ENCODE measurements at regions not wholly inside any gene's neighbourhood (a gene's known extent, or its start where the extent isn't known, plus 50 kb on each side); places are given as distances from the start of the nearest gene placed in this dataset.
A peak's percentile ranks its signal among the peaks of the same experiment; 100 is the strongest.

DNA sequence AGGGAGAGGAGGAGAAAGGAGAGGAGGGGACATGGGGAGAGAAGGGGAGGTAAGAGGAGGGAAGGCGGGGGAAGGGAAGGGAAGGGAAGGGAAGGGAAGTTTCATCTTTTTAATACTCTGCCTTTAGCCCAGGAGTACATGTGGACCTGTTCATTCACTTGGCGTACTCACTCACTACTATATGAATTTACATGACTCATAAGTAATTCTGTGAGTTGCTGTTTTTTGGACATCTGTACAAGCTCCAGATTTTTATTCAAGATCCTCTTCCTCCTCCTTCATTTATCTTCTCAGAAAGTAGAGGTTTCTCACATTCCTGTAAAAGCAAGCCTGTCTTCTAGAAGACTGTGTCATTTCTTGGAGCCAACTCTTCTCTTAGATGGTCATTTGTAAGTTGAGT, 84.6 kb downstream of the RDH14 start:
- Mint-ChIP-seq H3K9me3 (no peaks in the 10 kb centered on the region), H3K36me3 (no peaks in the 10 kb centered on the region), H3K27ac (no peak overlapping the region)
- no peak for ATAC-seq
- DNase-seq (ENCODE audit: low spot score in 2 of 2): no peak

DNA sequence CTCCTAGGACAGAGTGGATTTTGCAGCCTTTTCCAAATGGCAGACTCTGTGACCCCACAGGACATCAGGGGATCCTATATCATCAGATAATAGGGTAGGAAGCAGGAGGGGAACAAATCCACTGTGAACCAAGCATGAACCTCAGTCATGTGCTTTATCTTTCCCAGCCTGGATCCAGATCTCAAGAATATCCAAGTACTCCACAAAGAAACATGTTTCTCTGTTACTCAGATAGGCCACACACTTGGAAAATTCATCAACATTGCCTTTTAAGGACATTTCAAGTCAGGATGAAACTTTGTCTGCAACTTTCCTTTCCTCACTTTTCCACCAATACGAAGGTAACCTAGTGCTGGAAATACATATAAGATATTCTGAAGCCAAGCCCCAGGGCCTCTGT, 85.8 kb downstream of the RDH14 start:
- ATAC-seq (no peak), DNase-seq (ENCODE audit: low spot score in 2 of 2) (no peak)
- H3K9me3 Mint-ChIP-seq: no peaks in the 10 kb centered on the region
- no peak overlapping the region for H3K27ac Mint-ChIP-seq
- no peaks in the 10 kb centered on the region for H3K36me3 Mint-ChIP-seq

DNA sequence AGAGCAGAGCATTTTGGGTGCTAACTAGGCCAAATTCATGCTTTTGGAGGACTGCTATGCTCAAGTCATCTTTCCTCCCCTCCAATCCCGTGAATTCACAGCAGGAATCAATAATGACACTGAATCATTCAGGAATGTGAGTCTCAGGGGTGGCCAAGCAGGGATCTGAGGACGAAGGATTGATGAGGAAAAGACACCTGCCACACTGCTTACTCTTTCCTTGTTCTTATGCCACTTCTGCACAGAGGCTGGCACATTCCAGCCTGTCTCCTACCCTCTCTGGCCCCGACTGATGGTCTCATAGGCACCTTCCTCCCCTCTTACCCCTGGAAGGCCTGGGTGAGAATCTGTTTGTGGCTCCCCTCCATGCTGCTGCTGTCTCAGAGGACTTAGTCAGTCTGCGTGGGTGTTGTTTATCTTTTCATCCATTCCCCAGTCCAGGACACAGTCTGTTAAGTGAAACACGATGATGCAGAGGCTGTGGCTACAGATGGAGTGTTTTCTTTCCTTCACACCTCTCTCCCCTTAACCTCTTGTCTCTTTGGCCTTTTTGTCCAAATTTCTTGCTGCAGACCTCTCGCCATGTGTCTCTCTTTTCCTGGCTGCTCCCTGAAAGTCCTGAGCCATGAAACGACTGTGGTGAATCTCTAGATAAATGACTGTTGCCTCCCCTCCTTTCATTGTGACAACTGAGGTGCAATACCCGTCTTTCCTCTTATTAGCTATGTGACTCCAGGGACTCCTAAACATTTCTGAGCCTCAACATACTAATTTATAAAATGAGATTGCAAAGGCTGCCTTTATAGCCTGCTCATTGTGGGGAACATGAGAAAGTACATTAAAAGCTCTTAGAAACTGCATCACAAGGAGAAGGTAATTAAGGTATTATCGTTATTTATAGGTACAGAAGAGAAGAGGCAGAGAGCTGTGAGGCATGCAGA, 86.9 kb downstream of the RDH14 start:
- H3K9me3 Mint-ChIP-seq: no peaks in the 10 kb centered on the region

DNA sequence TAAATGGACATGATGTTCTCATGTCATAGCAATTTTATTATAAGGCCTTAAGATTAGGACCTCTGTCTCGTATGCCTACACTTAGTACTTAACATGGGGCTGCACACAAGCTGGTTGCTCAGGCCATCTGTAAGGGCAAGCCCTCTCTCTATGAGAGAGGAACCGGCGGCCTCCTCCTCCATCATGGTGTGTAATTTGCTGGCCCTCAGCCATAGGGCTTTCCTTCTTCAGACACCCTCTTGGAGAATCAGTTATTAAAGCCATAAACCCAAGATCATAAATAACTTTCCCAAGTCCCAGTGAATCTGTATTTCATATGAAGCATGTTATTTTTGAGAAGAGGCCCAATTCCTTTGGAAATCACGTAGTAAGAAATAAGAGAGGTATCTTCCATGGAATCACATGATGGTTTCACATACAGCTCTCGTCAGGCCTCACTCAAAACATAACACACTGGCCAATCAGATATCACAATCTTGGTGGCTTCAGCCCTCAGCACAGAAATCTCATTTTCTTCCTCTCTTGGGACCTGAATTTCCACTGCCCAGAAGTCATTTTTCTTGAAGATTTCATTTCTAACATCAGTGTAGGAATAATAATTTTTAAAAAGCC, 92.6 kb downstream of the RDH14 start:
- no peaks in the 10 kb centered on the region for H3K9me3 Mint-ChIP-seq
- H3K27ac Mint-ChIP-seq: no peak overlapping the region
- no peak for ATAC-seq

More for the DNA sequence above, 86.9 kb downstream of the RDH14 start:
- no peak for ATAC-seq
- no peak for DNase-seq (ENCODE audit: low spot score in 2 of 2)
- no peak overlapping the region for H3K27ac Mint-ChIP-seq
- no peaks in the 10 kb centered on the region for H3K36me3 Mint-ChIP-seq

DNA sequence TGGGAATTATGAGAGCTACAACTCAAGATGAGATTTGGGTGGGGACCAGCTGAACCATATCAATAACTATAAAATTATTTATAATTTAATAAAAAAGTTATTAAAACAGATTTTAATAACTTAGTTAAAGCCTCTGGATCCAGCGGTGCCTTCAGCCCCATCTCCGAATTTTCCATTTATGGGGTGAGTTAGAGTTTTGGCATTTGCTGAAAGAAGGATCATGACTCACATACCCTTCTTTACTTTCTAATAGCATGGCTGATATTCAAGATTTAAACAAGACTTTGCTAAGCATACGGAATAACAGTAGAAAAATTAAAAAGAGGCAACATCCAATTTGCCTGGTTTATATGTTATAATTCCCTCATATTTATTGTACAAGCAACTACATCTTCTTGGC, 94.5 kb downstream of the RDH14 start:
- Mint-ChIP-seq H3K36me3 (peaks cover 0 to 4% of the 10 kb centered on the region in 2 donors), H3K27ac (no peak overlapping the region), H3K9me3 (peaks cover 3% of the 10 kb centered on the region in 2 donors)
- DNase-seq (ENCODE audit: low spot score in 2 of 2): no peak
- no peak for ATAC-seq

More for the DNA sequence above, 92.6 kb downstream of the RDH14 start:
- DNase-seq (ENCODE audit: low spot score in 2 of 2): no peak
- no peaks in the 10 kb centered on the region for H3K36me3 Mint-ChIP-seq

DNA sequence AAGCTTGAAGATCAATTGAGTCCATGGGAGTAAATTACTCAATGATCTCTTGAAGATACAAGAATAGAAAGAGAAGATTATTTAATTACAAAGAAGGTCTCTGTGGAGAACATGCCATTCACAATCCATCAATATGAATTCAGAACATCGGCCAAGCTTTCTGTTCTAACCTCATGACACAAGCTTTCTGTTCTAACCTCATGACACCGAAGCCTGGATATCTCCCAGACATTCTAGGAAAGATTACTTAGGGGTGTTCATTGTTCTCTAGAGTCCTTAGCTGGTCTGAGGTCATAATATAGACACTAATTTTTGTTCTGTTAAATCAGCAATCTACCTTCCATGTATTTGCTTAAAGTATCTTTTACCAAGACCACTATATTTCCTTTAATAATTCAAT, 95.5 kb downstream of the RDH14 start:
- H3K36me3 Mint-ChIP-seq: peaks cover 0 to 5% of the 10 kb centered on the region in 2 donors
- no peak overlapping the region for H3K27ac Mint-ChIP-seq
- peaks cover 3 to 4% of the 10 kb centered on the region in 2 donors for H3K9me3 Mint-ChIP-seq
- DNase-seq (ENCODE audit: low spot score in 2 of 2) (no peak), ATAC-seq (no peak)

DNA sequence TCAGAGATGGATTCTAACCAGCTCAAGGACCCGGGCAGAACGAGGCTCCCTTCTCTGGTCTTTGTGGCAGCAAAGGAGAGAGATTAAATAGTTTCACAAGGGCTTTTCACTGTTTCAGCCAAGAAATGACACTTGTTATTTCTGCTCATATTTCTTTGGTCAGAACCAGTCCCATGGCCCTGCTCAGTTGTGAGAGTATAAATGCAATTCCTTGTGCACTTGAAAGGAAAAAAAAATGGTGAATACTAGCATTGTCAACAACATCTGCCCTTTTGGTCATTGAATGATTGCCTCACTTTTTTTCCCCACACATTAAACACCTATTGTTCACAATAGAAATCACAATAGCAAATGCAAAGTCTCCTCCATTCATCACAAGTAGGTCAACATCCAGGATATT, 104.4 kb downstream of the RDH14 start:
- Mint-ChIP-seq H3K36me3 (peaks cover 0 to 2% of the 10 kb centered on the region in 2 donors), H3K9me3 (peaks cover 0 to 1% of the 10 kb centered on the region in 2 donors), H3K27ac (no peak overlapping the region)
- DNase-seq (ENCODE audit: low spot score in 2 of 2) (no peak), ATAC-seq (no peak)

DNA sequence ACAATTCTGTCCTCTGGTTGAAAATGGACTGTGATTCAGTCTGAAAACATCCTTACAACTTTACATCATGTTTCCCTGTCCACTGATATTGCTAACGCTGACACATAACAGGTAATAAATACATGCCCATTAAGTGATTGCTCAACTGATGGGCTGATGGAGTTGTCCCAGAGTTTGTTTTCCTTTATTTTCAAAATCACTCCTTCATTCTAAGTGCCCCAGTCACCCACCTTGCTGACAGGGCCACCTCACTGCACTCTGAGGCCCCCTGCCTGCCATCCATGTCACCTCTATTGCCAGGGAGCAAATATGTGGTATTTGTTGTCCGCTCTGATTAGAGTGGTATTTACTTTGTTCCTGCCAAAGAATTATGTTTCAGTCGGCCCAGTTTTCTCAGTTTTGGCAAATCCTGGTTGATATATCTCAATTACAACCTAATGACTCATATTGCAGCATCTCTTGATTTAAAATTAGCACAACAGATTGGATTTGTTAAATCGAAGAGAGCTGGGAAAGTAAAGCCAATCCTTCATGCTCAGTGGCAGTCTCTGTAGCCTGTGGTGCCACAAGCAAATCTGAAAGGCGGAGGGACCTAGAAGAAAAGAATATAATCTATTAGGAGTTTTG, 105.1 kb downstream of the RDH14 start:
- H3K9me3 Mint-ChIP-seq: no peaks in the 10 kb centered on the region
- no peak overlapping the region for H3K27ac Mint-ChIP-seq
- DNase-seq (ENCODE audit: low spot score in 2 of 2) (no peak), ATAC-seq (no peak)
- no peaks in the 10 kb centered on the region for H3K36me3 Mint-ChIP-seq

DNA sequence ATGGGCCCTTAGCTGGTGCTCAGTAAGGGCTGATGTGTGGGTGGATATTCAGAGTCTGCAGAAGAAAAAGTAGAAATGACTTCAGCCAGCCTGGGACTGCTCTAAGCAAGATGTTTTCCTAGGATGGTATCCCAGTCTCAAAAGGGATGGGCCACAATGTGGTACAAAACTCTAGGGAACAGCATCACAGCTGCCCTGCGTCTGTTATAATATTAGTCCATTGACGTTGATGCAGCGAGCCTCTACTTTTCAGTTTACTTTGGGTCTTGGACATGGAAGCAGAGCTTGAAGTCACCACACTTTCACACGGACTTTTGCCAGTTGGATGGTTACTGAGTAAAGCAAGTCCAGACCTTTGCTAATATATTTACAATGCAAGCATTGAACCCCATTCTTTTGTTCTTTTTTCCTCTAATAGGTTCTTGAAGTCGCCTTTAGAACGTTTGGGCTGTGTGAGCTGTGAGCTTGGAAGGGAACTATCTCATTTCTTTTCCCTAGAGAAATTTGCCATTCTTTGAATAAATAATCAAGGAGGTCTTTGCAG, 105.7 kb downstream of the RDH14 start:
- H3K27ac Mint-ChIP-seq: no peak overlapping the region

DNA sequence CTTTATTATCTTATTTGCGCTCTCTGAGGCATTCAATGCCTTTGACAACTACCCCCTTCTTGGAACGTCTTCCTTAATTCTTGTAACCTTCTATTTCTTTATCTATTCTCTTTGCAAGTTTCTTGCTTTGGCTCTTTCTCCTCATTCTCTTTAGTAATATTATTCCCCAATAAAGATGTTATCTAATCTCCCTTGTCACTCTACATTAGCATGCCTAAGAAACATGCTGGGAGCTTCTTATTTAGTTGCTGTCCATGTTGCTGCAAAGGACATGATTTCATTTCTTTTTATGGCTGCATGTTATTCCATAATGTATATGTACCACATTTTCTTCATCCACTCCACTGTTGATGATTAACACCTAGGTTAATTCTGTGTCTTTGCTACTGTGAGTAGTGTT, 113.7 kb downstream of the RDH14 start:
- Mint-ChIP-seq H3K27ac (no peak overlapping the region), H3K36me3 (no peaks in the 10 kb centered on the region), H3K9me3 (no peaks in the 10 kb centered on the region)
- DNase-seq (ENCODE audit: low spot score in 2 of 2) (no peak), ATAC-seq (no peak)

More for the DNA sequence above, 105.7 kb downstream of the RDH14 start:
- H3K36me3 Mint-ChIP-seq: no peaks in the 10 kb centered on the region
- no peak for DNase-seq (ENCODE audit: low spot score in 2 of 2)
- no peaks in the 10 kb centered on the region for H3K9me3 Mint-ChIP-seq
- no peak for ATAC-seq

DNA sequence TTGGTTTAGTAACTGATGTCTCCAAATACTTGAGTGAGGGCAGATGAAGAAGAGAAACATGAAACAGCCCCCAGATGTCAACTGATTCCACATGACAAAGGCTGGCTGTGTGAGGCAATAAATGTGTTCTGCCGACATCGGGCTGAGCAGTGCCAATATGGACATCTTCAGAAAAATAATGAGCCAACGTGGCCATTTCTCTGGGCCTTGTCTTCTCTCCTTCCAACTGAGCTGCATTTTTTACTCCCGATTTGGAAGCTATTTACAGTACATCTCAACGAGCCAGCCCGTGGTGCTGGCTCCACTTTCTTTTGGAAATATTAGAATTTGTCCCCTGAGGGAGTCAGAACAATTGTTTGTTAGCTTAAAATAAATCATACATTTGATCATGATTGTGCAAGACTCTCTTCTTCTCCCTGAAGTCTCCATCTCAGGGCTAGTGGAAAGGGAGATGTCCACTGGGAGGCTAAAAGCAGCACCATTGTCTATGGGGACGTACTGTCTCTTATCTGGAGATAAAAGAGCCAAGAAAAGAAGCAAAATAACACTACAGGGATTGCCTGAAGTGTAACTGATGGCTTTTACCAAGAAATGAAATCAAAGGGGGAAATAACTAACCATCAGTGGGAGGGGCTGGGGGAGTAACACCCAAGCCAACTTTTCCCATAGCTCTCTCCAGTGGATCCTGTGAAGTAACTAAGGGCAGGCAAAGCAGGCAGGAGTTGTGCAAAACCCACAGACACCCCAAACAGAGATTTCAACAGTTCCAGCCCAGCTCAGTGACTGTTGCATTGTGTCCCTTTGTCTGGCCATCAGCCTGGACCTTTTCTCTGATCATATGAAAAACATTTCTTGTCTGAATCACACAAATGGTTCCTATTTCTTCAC, 114.8 kb downstream of the RDH14 start:
- H3K9me3 Mint-ChIP-seq: no peaks in the 10 kb centered on the region
- H3K27ac Mint-ChIP-seq: peak overlapping the region in 1 of 2 donors; percentile 24
- ATAC-seq (no peak), DNase-seq (ENCODE audit: low spot score in 2 of 2) (no peak)
- no peaks in the 10 kb centered on the region for H3K36me3 Mint-ChIP-seq

DNA sequence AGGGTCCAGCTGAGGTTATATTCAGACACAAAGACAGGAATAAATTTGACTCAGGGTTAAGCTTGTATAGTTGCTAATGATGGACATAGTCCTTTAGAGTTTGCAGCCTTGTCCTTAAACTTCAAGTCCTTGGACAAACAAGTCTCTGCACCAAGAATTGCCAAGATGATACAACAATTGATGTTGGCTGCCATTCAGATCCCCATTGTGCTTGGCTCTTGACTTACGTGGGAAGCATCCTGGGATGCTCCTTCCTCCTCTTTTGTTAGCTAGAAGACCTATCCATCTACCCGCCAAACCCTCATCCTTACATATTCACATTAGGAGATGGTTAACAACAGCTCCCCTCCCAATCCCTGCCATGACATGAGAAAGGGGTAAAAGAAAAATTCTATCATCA, 115.6 kb downstream of the RDH14 start:
- DNase-seq (ENCODE audit: low spot score in 2 of 2): no peak
- no peaks in the 10 kb centered on the region for H3K9me3 Mint-ChIP-seq
- no peak overlapping the region for H3K27ac Mint-ChIP-seq

DNA sequence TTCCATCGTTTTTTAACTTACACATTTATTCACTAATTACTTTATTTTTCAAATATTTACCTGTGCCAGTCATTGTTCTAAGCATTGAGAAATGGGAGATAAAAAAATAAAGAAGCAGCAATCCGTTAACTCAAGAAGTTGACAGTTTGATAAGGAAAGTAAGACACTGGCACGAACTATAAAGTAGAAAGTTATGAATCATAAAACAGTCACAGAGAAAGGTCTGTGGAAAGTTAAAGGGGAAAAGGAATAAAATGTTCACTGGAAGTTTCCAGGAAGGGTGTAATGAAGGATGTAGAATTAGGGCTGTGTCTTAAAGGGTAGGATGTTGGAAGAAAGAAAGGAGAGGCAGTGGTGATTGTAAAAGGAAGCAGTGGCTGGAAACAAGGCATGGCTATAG, 118.9 kb downstream of the RDH14 start:
- Mint-ChIP-seq H3K36me3 (no peaks in the 10 kb centered on the region), H3K27ac (no peak overlapping the region), H3K9me3 (no peaks in the 10 kb centered on the region)
- ATAC-seq (no peak), DNase-seq (ENCODE audit: low spot score in 2 of 2) (no peak)

More for the DNA sequence above, 115.6 kb downstream of the RDH14 start:
- no peak for ATAC-seq
- H3K36me3 Mint-ChIP-seq: no peaks in the 10 kb centered on the region

DNA sequence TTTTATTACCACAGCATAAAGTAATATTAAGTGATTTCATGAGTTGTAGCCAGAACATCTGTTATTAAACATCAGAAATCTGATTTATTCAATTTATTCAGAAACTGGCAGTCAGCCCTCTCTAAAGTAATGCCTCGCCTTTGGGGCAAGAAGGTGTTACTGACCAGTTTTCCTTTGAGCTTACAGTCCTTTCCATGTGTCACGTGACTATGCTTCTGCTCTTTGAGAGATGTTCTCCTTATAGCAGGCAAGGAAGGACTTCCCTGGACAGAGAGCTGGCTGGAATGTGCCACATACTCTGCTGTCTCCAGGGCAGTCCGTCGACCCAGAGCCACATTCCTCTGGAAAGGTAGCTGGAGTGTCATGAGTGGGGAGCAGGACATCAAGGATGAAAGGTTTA, 119.7 kb downstream of the RDH14 start:
- Mint-ChIP-seq H3K36me3 (no peaks in the 10 kb centered on the region), H3K9me3 (no peaks in the 10 kb centered on the region), H3K27ac (no peak overlapping the region)
- no peak for DNase-seq (ENCODE audit: low spot score in 2 of 2)
- no peak for ATAC-seq

DNA sequence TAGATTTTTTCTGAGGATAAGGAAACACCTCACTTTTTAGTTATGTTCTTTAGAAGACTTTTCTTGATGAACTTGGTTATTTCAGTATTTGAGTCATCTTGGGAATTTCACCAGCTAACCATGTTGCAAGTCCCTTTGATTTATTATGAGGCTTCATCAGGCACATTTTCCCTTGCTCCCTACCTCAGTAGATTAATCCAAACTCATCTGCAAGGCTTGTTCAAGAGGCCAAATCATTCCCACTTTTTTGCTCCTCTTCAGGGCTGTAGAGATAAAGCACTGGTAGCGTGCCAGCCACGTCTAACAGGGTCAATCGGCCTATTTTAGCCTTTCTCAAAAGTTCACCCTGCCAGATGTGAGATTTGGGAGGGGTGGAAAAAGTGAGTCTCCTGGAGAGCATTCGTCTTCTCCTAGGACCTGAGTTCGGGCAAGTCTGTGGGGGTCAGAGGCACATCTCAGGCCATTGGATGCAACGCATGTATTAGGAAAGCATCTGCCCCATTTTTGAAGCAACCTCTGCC, 120.3 kb downstream of the RDH14 start:
- ATAC-seq: no peak
- Mint-ChIP-seq H3K9me3 (no peaks in the 10 kb centered on the region), H3K27ac (no peak overlapping the region), H3K36me3 (no peaks in the 10 kb centered on the region)
- DNase-seq (ENCODE audit: low spot score in 2 of 2): no peak

DNA sequence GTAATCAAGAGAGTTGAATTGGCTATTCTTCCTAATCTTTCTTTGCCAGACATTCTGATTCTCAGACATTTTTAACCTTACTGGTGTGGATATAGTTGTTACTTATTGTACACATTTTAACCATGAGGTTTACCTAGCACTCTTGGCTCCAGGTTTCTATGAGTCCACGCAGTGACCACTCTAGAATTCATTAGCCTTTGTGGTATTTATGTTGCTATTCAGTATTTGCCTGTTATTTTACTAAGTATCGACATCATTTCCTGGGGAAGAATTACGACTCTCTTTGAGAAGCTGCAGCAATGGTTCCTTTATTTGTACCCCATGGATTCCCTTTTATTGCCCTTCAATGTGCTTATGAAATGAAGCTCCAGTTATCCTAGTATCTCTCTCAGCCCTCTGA, 120.7 kb downstream of the RDH14 start:
- no peak for DNase-seq (ENCODE audit: low spot score in 2 of 2)

More for the DNA sequence above, 120.7 kb downstream of the RDH14 start:
- ATAC-seq: no peak
- Mint-ChIP-seq H3K36me3 (no peaks in the 10 kb centered on the region), H3K9me3 (no peaks in the 10 kb centered on the region), H3K27ac (no peak overlapping the region)

All from activated naive CD4-positive, alpha-beta T cell treated with anti-CD3 and anti-CD28 coated beads, Interleukin-2, amount 50 U/mL, for 72 hours (primary cell).